Gastroesophageal sphincter (tissue), 4 donors: ENCODE measurements at regions not wholly inside any gene's neighbourhood (a gene's known extent, or its start where the extent isn't known, plus 50 kb on each side); places are given as distances from the start of the nearest gene placed in this dataset.

Experiments used
- ATAC-seq: fragments of 150-250 bp; one replicate; pipeline ENCODE4 v1.9.1; 2016; ENCODE audit warnings: mild to moderate bottlenecking, moderate library complexity
- H3K27ac ChIP-seq, 4 donors: fragments of 200-600 bp; sonication (generic) in 3 of 4; 1 replicate in 3 of 4; 2 replicates in 1 of 4; pipeline ENCODE4 v1.5.1; 2016 to 2019
- H3K27me3 ChIP-seq: fragments of 200-600 bp; sonication (generic); one replicate; pipeline ENCODE4 v1.5.1; 2019
- H3K36me3 ChIP-seq, 2 donors: fragments of 200-600 bp; sonication (generic); one replicate each; pipeline ENCODE4 v1.5.1; 2019; ENCODE audit warnings: control low read depth in 1 of 2
- H3K4me1 ChIP-seq, 3 donors: fragments of 200-600 bp; sonication (generic); 1 replicate in 2 of 3; 2 replicates in 1 of 3; pipeline ENCODE4 v1.5.1; 2016 to 2019; ENCODE audit warnings: control low read depth in 2 of 3
- H3K4me3 ChIP-seq, 2 donors: fragments of 200-600 bp; sonication (generic); one replicate each; pipeline ENCODE4 v1.5.1; 2019; ENCODE audit warnings: mild to moderate bottlenecking in 1 of 2, moderate library complexity in 1 of 2
- H3K9me3 ChIP-seq, 3 donors: fragments of 200-600 bp; sonication (generic); one replicate each; pipeline ENCODE4 v1.5.1; 2017 to 2019; ENCODE audit warnings: control low read depth in 2 of 3
- EP300 ChIP-seq: sonication (generic); formaldehyde crosslinking; IDR thresholded peaks from one replicate; pipeline ENCODE4 v1.6.1; 2017; ENCODE audit warnings: antibody characterized with exemption, mild to moderate bottlenecking
- POLR2A ChIP-seq, 2 donors: fragments of 450-650 bp; IDR thresholded peaks; one replicate each; pipeline ENCODE4 v1.6.1; 2017; ENCODE audit warnings: antibody characterized with exemption in 2 of 2, mild to moderate bottlenecking in 2 of 2, moderate library complexity in 1 of 2
- POLR2AphosphoS5 ChIP-seq: sonication (generic); formaldehyde crosslinking; IDR thresholded peaks from one replicate; pipeline ENCODE4 v1.6.1; 2017; ENCODE audit warnings: antibody characterized with exemption
- WGBS, 2 donors: methylation state at CpG; one replicate each; pipeline ENCODE4 v1.1.5; 2018; ENCODE audit warnings: low coverage in 1 of 2; 5-methylcytosine and 5-hydroxymethylcytosine counted together
- TF ChIP-seq, protein P1 (sequence below), 4 experiments: fragments of 200-600 bp in 2 of 4; fragments of 450-650 bp in 2 of 4; sonication (generic) in 1 of 4; IDR thresholded peaks; one replicate each; pipeline ENCODE4 v1.5.1; 2017 to 2019; ENCODE audit warnings: antibody characterized with exemption in 4 of 4, mild to moderate bottlenecking in 2 of 4, moderate library complexity in 2 of 4

- Histone ChIP-seq H3K36me3 (no peaks in the 10 kb centered on the region), H3K27me3 (no peaks in the 10 kb centered on the region), H3K27ac (no peak overlapping the region), H3K4me3 (no peak overlapping the region), H3K4me1 (no peaks in the 10 kb centered on the region), H3K9me3 (no peaks in the 10 kb centered on the region)
- ATAC-seq: no peak
- WGBS, 2 donors: 81 to 100% methylated on average over 3 of the region's 6 CpGs
- TF ChIP-seq, protein P1, sequence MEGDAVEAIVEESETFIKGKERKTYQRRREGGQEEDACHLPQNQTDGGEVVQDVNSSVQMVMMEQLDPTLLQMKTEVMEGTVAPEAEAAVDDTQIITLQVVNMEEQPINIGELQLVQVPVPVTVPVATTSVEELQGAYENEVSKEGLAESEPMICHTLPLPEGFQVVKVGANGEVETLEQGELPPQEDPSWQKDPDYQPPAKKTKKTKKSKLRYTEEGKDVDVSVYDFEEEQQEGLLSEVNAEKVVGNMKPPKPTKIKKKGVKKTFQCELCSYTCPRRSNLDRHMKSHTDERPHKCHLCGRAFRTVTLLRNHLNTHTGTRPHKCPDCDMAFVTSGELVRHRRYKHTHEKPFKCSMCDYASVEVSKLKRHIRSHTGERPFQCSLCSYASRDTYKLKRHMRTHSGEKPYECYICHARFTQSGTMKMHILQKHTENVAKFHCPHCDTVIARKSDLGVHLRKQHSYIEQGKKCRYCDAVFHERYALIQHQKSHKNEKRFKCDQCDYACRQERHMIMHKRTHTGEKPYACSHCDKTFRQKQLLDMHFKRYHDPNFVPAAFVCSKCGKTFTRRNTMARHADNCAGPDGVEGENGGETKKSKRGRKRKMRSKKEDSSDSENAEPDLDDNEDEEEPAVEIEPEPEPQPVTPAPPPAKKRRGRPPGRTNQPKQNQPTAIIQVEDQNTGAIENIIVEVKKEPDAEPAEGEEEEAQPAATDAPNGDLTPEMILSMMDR (IDR thresholded peaks at IDR 0.05): no peak
- TF ChIP-seq POLR2AphosphoS5 (no peak), EP300 (no peak), POLR2A (IDR thresholded peaks at IDR 0.05) (no peak)
Measured at GRCh38 chr9:31730398-31730797, 654.0 kb upstream of the ACO1 start.

DNA sequence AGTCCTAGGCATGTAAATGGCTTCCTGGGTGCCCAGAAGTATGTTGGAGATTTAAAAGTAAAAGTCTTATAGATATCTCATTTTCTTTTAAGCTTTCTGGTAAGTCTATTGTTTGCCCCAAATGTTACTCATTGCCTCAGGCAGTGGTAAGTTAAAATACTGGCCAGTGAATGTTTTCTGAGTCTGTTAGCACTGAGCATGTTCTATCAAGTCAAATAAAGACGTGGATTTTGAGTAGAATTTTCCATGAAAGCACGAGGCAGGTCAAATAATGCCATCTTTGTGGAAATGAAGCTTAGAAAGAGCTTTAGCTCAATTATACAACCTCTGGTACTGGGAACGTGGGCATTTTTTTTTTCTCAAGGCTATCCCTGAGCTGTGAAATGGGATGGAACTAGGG, 651.3 kb upstream of the ACO1 start:
- WGBS, 2 donors: 70 to 72% methylated on average over 3 of the region's 3 CpGs
- Histone ChIP-seq H3K27me3 (no peaks in the 10 kb centered on the region), H3K36me3 (no peaks in the 10 kb centered on the region), H3K4me3 (no peak overlapping the region), H3K4me1 (no peaks in the 10 kb centered on the region), H3K9me3 (no peaks in the 10 kb centered on the region), H3K27ac (no peak overlapping the region)
- no peak for TF ChIP-seq POLR2A (IDR thresholded peaks at IDR 0.05)
- TF ChIP-seq POLR2AphosphoS5: no peak
- TF ChIP-seq, protein P1 (IDR thresholded peaks at IDR 0.05): no peak
- TF ChIP-seq EP300: no peak
- no peak for ATAC-seq

DNA sequence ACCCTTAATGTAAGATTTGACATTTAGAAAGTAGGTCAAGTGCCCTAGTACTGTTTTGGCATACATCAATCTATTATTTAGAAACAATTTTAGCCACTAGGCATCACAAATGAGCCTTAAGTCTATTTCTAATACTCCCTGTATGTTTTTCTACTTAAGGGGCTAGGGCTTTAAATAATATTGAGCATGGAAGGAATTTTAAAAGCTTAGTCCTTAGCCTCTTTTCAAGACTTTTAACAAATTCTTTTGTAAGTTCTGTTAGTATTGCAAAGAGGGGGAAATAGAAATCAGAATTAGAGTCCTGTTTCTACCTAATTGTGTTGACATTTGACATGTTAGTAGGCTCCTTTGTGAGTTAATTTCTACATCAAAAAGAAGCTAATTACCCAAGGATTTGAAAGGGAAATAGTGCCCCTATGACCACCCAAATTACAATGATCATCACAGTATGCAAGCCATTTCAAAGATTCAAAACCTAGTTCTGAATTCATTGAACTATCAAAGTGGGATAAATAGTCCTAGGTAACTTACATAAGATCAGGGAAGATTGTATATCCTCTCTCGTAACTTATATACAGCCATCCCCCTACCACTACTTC, 647.8 kb upstream of the ACO1 start:
- H3K36me3 ChIP-seq: no peaks in the 10 kb centered on the region
- no peak overlapping the region for H3K4me3 ChIP-seq
- no peaks in the 10 kb centered on the region for H3K4me1 ChIP-seq
- ATAC-seq: no peak
- H3K9me3 ChIP-seq: no peaks in the 10 kb centered on the region
- H3K27me3 ChIP-seq: no peaks in the 10 kb centered on the region
- TF ChIP-seq POLR2A (IDR thresholded peaks at IDR 0.05) (no peak), POLR2AphosphoS5 (no peak)
- no peak overlapping the region for H3K27ac ChIP-seq
- 86 to 100% methylated on average over 1 of the region's 1 CpG for WGBS, 2 donors

GRCh38 chr9:31740705-31741104, 643.7 kb upstream of the ACO1 start:
- no peak overlapping the region for H3K4me3 ChIP-seq
- H3K36me3 ChIP-seq: no peaks in the 10 kb centered on the region
- 58 to 75% methylated on average over 1 of the region's 1 CpG for WGBS, 2 donors
- TF ChIP-seq, protein P1 (IDR thresholded peaks at IDR 0.05): no peak
- no peak for TF ChIP-seq EP300
- no peaks in the 10 kb centered on the region for H3K9me3 ChIP-seq
- no peak overlapping the region for H3K27ac ChIP-seq
- H3K27me3 ChIP-seq: no peaks in the 10 kb centered on the region
- no peak for ATAC-seq
- no peaks in the 10 kb centered on the region for H3K4me1 ChIP-seq

DNA sequence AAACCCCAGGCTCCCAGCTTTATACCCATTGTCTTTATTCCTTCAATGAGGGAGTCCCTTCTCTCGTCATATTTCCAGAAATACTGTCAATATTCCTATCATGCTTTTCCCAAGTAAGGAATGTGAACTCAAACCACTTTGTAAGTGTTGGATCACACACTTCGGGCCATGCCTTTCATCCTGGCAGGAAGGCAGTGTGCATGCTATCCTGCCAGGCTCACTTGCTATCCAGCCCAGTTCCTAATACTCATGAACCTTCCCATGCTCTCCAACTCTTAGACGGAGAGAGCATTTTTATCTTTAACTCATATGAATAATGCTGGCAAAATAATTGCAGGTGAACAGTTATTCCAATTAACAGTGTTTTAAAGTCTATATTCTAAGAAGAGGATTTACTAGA, 639.9 kb upstream of the ACO1 start:
- no peak for TF ChIP-seq EP300
- no peak for TF ChIP-seq POLR2A (IDR thresholded peaks at IDR 0.05)
- TF ChIP-seq, protein P1 (IDR thresholded peaks at IDR 0.05): no peak
- TF ChIP-seq POLR2AphosphoS5: no peak
- 85 to 93% methylated on average over 3 of the region's 3 CpGs for WGBS, 2 donors
- ATAC-seq: no peak

More for the DNA sequence above, 639.9 kb upstream of the ACO1 start:
- H3K27me3 ChIP-seq: no peaks in the 10 kb centered on the region
- no peaks in the 10 kb centered on the region for H3K9me3 ChIP-seq
- H3K36me3 ChIP-seq: no peaks in the 10 kb centered on the region
- no peaks in the 10 kb centered on the region for H3K4me1 ChIP-seq
- no peak overlapping the region for H3K27ac ChIP-seq
- H3K4me3 ChIP-seq: no peak overlapping the region
